Stimulated activated CD4-positive, alpha-beta T cell treated with anti-CD3 and anti-CD28 coated beads, Interleukin-15, amount 100 ng/mL, for 48 hours (primary cell): ENCODE measurements at regions not wholly inside any gene's neighbourhood (a gene's known extent, or its start where the extent isn't known, plus 50 kb on each side); places are given as distances from the start of the nearest gene placed in this dataset.

Experiments used
- DNase-seq, 2 donors: peaks; one replicate each; pipeline ENCODE4 v3.0.0-alpha.2; 2020; ENCODE audit warnings: low read depth in 2 of 2

- no peak for DNase-seq
These were observed 364.2 kb downstream of the CHSY3 start for GRCh38 chr5:130268489-130268888.

GRCh38 chr5:130267926-130268325 lies 363.7 kb downstream of the CHSY3 start:
- DNase-seq = no peak

DNA sequence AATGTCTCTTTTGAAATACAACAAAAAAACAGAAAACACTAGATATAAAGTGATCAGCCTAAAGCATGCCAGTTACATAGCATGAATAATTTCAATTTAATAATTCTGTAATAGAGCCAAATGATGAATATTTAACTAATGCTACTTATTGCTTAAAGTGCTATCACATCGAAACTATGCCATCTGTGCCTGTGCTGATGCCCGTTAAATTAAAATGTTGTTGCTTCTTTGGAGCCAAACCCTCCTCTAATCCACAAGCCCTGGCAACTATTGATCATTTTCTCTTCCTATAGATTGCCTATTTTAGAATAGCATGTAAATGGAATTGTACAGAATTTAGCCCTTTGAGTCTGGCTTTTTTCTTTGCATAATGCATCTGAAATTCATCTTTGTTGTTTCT lies 356.2 kb downstream of the CHSY3 start:
- DNase-seq = no peak

DNA sequence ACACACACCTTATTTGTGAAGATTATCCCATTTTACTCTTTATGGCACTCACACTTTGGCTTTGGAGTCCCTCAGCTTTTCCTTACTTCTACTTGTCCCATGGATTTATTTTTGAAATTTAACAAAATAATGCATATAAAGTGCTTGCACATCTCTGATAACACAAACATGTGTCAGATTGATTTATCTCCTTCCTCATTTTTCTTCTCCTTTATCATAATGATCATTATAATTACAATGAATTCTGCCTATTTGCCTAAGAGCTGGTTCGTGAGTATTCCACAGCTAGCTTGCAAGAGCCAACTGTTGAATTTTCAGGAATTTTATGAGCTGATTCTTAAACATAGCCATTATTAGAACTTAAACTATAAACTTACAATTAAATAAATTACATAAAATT lies 347.7 kb downstream of the CHSY3 start:
- DNase-seq = no peak

DNA sequence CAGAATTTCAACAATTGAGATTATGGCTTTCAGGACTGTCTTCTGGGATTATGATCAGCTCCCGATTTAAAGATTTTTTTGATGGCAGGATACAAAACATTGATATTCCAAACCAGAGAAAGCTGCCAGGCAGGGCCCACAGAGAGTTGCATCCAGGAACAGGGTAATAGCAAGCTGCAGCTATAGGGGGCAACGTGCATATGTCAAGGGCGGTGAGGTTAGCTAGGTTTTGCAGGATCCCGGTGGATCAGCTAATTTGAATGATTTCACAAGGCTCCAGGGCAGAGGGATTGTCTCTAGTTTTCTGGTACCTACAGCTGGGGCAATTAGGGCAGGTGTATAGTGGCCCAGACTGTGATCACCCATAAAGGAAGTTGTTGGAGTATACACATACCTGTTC lies 339.4 kb downstream of the CHSY3 start:
- no peak for DNase-seq

GRCh38 chr5:130237721-130238120 lies 333.5 kb downstream of the CHSY3 start:
- no peak for DNase-seq
